OCI-LY3 (cell line): ENCODE measurements at regions not wholly inside any gene's neighbourhood (a gene's known extent, or its start where the extent isn't known, plus 50 kb on each side); places are given as distances from the start of the nearest gene placed in this dataset.

Experiments
- EZH2phosphoT487 ChIP-seq: fragments of 200-600 bp; shearing (Covaris generic); IDR thresholded peaks from 2 replicates; pipeline ENCODE4 v1.6.1; 2018; ENCODE audit warnings: antibody characterized with exemption, mixed run types, low read depth
- TF ChIP-seq, protein P1 (sequence below): fragments of 200-600, 300-600 bp; sonication (generic); IDR thresholded peaks from 2 replicates; pipeline ENCODE4 v1.5.1; 2014; ENCODE audit warnings: antibody characterized with exemption, low read length, low read depth

DNA sequence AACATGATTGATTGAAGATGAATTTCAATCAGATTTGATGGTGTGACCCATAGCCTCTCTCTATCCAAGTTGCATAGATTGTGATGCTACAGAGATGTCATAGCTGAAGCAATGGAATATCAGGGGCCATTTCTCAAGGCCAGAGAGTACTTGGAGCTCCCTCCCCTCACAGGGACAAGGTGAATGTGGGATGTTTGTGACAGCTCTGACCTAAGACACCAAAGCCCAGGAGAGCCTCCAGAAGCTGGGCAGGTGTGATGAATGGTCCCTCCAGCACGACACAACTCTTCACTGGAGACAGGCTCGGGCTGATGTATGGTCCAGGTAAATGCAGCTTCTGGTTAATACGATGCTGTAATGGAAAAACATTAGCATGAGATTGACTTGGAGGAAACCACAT, 101.0 kb upstream of the ZC3H12A start:
- TF ChIP-seq, protein P1, sequence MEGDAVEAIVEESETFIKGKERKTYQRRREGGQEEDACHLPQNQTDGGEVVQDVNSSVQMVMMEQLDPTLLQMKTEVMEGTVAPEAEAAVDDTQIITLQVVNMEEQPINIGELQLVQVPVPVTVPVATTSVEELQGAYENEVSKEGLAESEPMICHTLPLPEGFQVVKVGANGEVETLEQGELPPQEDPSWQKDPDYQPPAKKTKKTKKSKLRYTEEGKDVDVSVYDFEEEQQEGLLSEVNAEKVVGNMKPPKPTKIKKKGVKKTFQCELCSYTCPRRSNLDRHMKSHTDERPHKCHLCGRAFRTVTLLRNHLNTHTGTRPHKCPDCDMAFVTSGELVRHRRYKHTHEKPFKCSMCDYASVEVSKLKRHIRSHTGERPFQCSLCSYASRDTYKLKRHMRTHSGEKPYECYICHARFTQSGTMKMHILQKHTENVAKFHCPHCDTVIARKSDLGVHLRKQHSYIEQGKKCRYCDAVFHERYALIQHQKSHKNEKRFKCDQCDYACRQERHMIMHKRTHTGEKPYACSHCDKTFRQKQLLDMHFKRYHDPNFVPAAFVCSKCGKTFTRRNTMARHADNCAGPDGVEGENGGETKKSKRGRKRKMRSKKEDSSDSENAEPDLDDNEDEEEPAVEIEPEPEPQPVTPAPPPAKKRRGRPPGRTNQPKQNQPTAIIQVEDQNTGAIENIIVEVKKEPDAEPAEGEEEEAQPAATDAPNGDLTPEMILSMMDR = no peak
- no peak for TF ChIP-seq EZH2phosphoT487
